Mesothelial cell of epicardium (in vitro differentiated cells): ENCODE measurements at regions not wholly inside any gene's neighbourhood (a gene's known extent, or its start where the extent isn't known, plus 50 kb on each side); places are given as distances from the start of the nearest gene placed in this dataset.

Experiments
- DNase-seq, 2 experiments: peaks; one replicate each; pipeline ENCODE4 v3.0.0; 2021; ENCODE audit warnings: low spot score in 2 of 2; ENCODE audit not compliant: unreplicated experiment in 2 of 2
- H3K27ac Mint-ChIP-seq: 2 replicates; pipeline ENCODE4 v1.8.0; 2021; ENCODE audit warnings: mixed read lengths
- H3K27me3 Mint-ChIP-seq: 2 replicates; pipeline ENCODE4 v1.8.0; 2021; ENCODE audit warnings: low read depth, mixed read lengths
- H3K36me3 Mint-ChIP-seq: 2 replicates; pipeline ENCODE4 v1.8.0; 2021; ENCODE audit warnings: mixed read lengths
- H3K4me1 Mint-ChIP-seq: 2 replicates; pipeline ENCODE4 v1.8.0; 2021; ENCODE audit warnings: mixed read lengths
- H3K4me3 Mint-ChIP-seq: 2 replicates; pipeline ENCODE4 v1.8.0; 2021; ENCODE audit warnings: mild to moderate bottlenecking, moderate library complexity, mixed read lengths
- H3K9me3 Mint-ChIP-seq: 2 replicates; pipeline ENCODE4 v1.8.0; 2021; ENCODE audit warnings: mixed read lengths
- CTCF ChIP-seq: fragments of 200-600 bp; sonication (generic); IDR thresholded peaks from one replicate; pipeline ENCODE4 v1.5.0; 2021; ENCODE audit warnings: antibody characterized with exemption; ENCODE audit not compliant: unreplicated experiment

- no peak for DNase-seq
- Mint-ChIP-seq H3K27ac (no peak overlapping the region), H3K27me3 (no peaks in the 10 kb centered on the region), H3K4me1 (peaks cover 16% of the 10 kb centered on the region), H3K4me3 (no peak overlapping the region), H3K9me3 (peaks cover 4% of the 10 kb centered on the region), H3K36me3 (no peaks in the 10 kb centered on the region)
- TF ChIP-seq CTCF: no peak
These were observed 452.1 kb downstream of the BCAT1 start for GRCh38 chr12:24496755-24497154.

DNA sequence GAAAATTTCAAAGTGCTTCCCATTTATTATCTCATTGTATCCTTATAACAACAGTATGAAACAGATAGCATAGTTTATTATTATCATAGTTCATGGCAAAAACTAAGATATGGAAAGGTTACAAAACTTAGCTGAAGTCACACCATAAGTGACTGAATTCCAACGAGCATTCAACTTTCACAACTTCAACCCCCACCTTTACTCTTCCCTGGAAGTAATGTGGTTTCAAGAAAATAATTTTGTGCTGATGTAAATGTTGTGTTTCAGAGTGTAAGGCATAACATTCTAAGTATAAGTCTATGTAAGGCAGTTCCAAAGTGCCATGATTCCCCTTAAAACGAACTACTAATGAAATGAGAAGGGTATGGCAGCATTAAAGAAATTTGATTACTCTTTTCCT, 454.5 kb downstream of the BCAT1 start:
- Mint-ChIP-seq H3K4me1 (peaks cover 8% of the 10 kb centered on the region), H3K9me3 (peaks cover 4% of the 10 kb centered on the region), H3K27ac (no peak overlapping the region), H3K27me3 (no peaks in the 10 kb centered on the region), H3K4me3 (no peak overlapping the region), H3K36me3 (no peaks in the 10 kb centered on the region)
- no peak for TF ChIP-seq CTCF
- no peak for DNase-seq

GRCh38 chr12:24491968-24492367, 456.9 kb downstream of the BCAT1 start:
- Mint-ChIP-seq H3K36me3 (no peaks in the 10 kb centered on the region), H3K4me3 (no peak overlapping the region), H3K4me1 (peaks cover 8% of the 10 kb centered on the region), H3K9me3 (no peaks in the 10 kb centered on the region), H3K27me3 (no peaks in the 10 kb centered on the region), H3K27ac (no peak overlapping the region)
- DNase-seq: no peak
- TF ChIP-seq CTCF: no peak

GRCh38 chr12:24489939-24490338, 459.0 kb downstream of the BCAT1 start:
- H3K4me3 Mint-ChIP-seq: no peak overlapping the region
- H3K36me3 Mint-ChIP-seq: no peaks in the 10 kb centered on the region
- TF ChIP-seq CTCF: no peak
- DNase-seq: no peak
- no peak overlapping the region for H3K27ac Mint-ChIP-seq
- no peaks in the 10 kb centered on the region for H3K27me3 Mint-ChIP-seq
- no peaks in the 10 kb centered on the region for H3K9me3 Mint-ChIP-seq
- peaks cover 4% of the 10 kb centered on the region for H3K4me1 Mint-ChIP-seq

- no peaks in the 10 kb centered on the region for H3K9me3 Mint-ChIP-seq
- no peaks in the 10 kb centered on the region for H3K36me3 Mint-ChIP-seq
- H3K27ac Mint-ChIP-seq: no peak overlapping the region
- no peaks in the 10 kb centered on the region for H3K27me3 Mint-ChIP-seq
- no peak for TF ChIP-seq CTCF
- H3K4me3 Mint-ChIP-seq: no peak overlapping the region
- H3K4me1 Mint-ChIP-seq: peaks cover 6% of the 10 kb centered on the region
- DNase-seq: no peak
These were observed 459.8 kb downstream of the BCAT1 start for GRCh38 chr12:24488906-24489619.
